Endothelial cell of umbilical vein (primary cell): ENCODE measurements at regions not wholly inside any gene's neighbourhood (a gene's known extent, or its start where the extent isn't known, plus 50 kb on each side); places are given as distances from the start of the nearest gene placed in this dataset.

ENCODE experiments used
- BruUV-seq: library from RNA; stranded (reverse); fragments of 400-500 nt; replicated peaks from 2 replicates; lab custom pipeline; 2021; lab: Mats Ljungman, UMichigan
- CTCF ChIA-PET: fragments of 300-600, 350-600 bp; sonication (Branson Sonifier 250); formaldehyde crosslinking; loops from one replicate; lab custom pipeline; 2021; ENCODE audit warnings: antibody characterized with exemption, inconsistent platforms; lab: Charles Lee
- POLR2A ChIA-PET: fragments of 300-600, 350-600 bp; sonication (Branson Sonifier 250); formaldehyde crosslinking; loops from one replicate; lab custom pipeline; 2021; ENCODE audit warnings: antibody characterized with exemption, inconsistent platforms; lab: Charles Lee
- DNase-seq: peaks from one replicate; pipeline ENCODE4 v3.0.0-alpha.2; 2011; ENCODE audit warnings: low read depth, low spot score
- FAIRE-seq: peaks from 2 replicates; lab custom pipeline; 2011; peaks lifted over from hg19 to GRCh38; lab: Jason Lieb, UNC
- H2AFZ ChIP-seq: 2 replicates; pipeline ENCODE4 v1.6.0; 2012; ENCODE audit warnings: low read depth, low read length, control low read depth, inconsistent platforms
- H3K27ac ChIP-seq: 2 replicates; pipeline ENCODE4 v1.5.1; 2011; ENCODE audit warnings: low read depth, mild to moderate bottlenecking, control low read depth, low read length, moderate library complexity; ENCODE audit not compliant: insufficient read depth
- H3K27me3 ChIP-seq, 2 experiments: 2 replicates each; pipeline versions ENCODE4 v1.6.0 to v1.6.1; 2011; ENCODE audit warnings: low read length in 2 of 2, mixed read lengths in 1 of 2; ENCODE audit not compliant: control insufficient read depth in 2 of 2, insufficient read depth in 2 of 2
- H3K36me3 ChIP-seq, 2 experiments: 2 replicates in 1 of 2; 3 replicates in 1 of 2; pipeline ENCODE4 v1.5.1; 2011; ENCODE audit warnings: low read length in 2 of 2, mild to moderate bottlenecking in 1 of 2, moderate library complexity in 1 of 2; ENCODE audit not compliant: control insufficient read depth in 2 of 2, insufficient read depth in 2 of 2; ENCODE audit errors: extremely low read depth in 1 of 2
- H3K4me1 ChIP-seq: 3 replicates; pipeline ENCODE4 v1.5.1; 2011; ENCODE audit warnings: mild to moderate bottlenecking, low read length; ENCODE audit not compliant: control insufficient read depth, insufficient read depth; ENCODE audit errors: extremely low read depth
- H3K4me2 ChIP-seq: 2 replicates; pipeline ENCODE4 v1.6.1; 2011; ENCODE audit warnings: low read length, control low read depth, mixed read lengths; ENCODE audit not compliant: insufficient read depth
- H3K4me3 ChIP-seq, 3 experiments: fragments of 200-600 bp in 1 of 3; sonication (generic), shearing (Covaris generic) in 1 of 3; replicated peaks in 1 of 3; 2 replicates each; pipeline ENCODE4 v1.5.1; 2011 to 2016; ENCODE audit warnings: control low read depth in 3 of 3, low read length in 3 of 3, mild to moderate bottlenecking in 2 of 3, inconsistent platforms in 1 of 3, low read depth in 1 of 3, moderate library complexity in 1 of 3; ENCODE audit not compliant: insufficient read depth in 1 of 3
- H3K79me2 ChIP-seq: 2 replicates; pipeline ENCODE4 v1.6.0; 2012; ENCODE audit warnings: low read length, inconsistent platforms; ENCODE audit not compliant: control insufficient read depth, insufficient read depth
- H3K9ac ChIP-seq: replicated peaks from 2 replicates; pipeline ENCODE3; 2011; ENCODE audit warnings: low read length, control low read depth; ENCODE audit not compliant: insufficient read depth; ENCODE audit errors: extremely low read depth
- H3K9me1 ChIP-seq: replicated peaks from 3 replicates; pipeline ENCODE4 v1.6.0; 2011; ENCODE audit warnings: mild to moderate bottlenecking, low read length; ENCODE audit not compliant: control insufficient read depth, insufficient read depth; ENCODE audit errors: extremely low read depth
- H3K9me3 ChIP-seq: replicated peaks from 2 replicates; pipeline ENCODE4 v1.5.1; 2012; ENCODE audit warnings: low read length, inconsistent platforms; ENCODE audit not compliant: control insufficient read depth, insufficient read depth
- H4K20me1 ChIP-seq: replicated peaks from 2 replicates; pipeline ENCODE3; 2011; ENCODE audit warnings: mild to moderate bottlenecking, low read length; ENCODE audit not compliant: control insufficient read depth, insufficient read depth; ENCODE audit errors: extremely low read depth
- CTCF ChIP-seq, 2 donors: IDR thresholded peaks; 1 replicate in 1 of 2; 2 replicates in 1 of 2; pipeline ENCODE4 v1.5.1; 2011; ENCODE audit warnings: low read length in 2 of 2, mild to moderate bottlenecking in 2 of 2, moderate library complexity in 2 of 2, control low read depth in 1 of 2, inconsistent platforms in 1 of 2, low read depth in 1 of 2; ENCODE audit not compliant: insufficient read depth in 1 of 2; ENCODE audit errors: extremely low read depth in 1 of 2
- FOS ChIP-seq: IDR thresholded peaks from 2 replicates; pipeline ENCODE4 v1.6.1; 2011; ENCODE audit warnings: mild to moderate bottlenecking, low read length, moderate library complexity, borderline replicate concordance; ENCODE audit not compliant: insufficient read depth
- MAX ChIP-seq: IDR thresholded peaks from 2 replicates; pipeline ENCODE4 v1.6.1; 2011; ENCODE audit not compliant: insufficient read depth, insufficient read length
- MYC ChIP-seq: IDR thresholded peaks from one replicate; pipeline ENCODE4 v1.6.1; 2011; ENCODE audit warnings: mild to moderate bottlenecking, low read depth, low read length
- dilution Hi-C: fragments of 300-500 bp; cut with MboI; formaldehyde crosslinking; loops from one replicate; pipeline ENCODE4 v1.15.0; 2019; ENCODE audit warnings: low sequenced_read_pairs; ENCODE audit not compliant: extremely low pct_ligation_motif_present
- intact Hi-C: fragments of 100-400 bp; cut with micrococcal nuclease; formaldehyde crosslinking; loops from one replicate; pipeline ENCODE4 v1.10.0; 2022

DNA sequence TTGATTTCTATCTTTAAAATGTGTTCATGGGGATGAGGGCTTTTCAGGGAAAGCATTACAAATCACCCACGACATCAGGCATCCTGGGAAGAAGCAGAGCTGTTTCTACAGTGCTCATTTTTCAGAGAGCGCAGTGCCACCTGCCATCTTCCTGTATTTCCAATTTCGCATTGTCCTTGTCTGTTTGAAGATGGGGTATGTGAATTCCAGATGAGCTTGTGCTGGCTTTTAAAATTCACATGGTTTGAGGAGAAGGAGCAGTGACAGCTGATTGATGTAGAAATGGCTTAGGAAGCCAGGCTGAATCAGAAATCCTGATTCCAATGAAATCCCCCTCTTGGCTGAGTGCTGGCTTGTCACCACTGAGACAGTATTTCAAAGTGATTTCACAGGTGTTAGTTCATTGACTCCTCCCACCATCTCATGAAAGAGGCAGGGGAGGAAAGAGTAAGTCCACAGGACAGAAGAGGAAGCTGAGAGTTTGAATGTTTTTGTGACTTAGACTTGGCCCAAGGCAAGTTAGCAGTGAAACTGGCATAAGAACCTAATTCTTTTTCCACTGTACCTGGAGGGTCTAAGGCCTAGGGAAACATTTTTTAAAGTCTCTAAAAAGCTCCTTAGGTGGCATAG is 344.6 kb upstream of the C11orf87 start:
- TF ChIP-seq MYC = no peak
- TF ChIP-seq CTCF (IDR thresholded peaks at IDR 0.05; ENCODE audit: extremely low read depth in 1 of 2, insufficient read depth in 1 of 2, low read depth in 1 of 2, low read length in 2 of 2) = no peak
- TF ChIP-seq MAX = no peak
- no peak for TF ChIP-seq FOS
- H3K9me3 ChIP-seq = no peaks in the 10 kb centered on the region
- FAIRE-seq (no peak), DNase-seq (no peak)
- H3K4me1 ChIP-seq = no peaks in the 10 kb centered on the region
- no peaks in the 10 kb centered on the region for H3K9me1 ChIP-seq
- no peak overlapping the region for H3K27ac ChIP-seq
- H3K27me3 ChIP-seq = peaks cover 2 to 8% of the 10 kb centered on the region in 2 experiments
- no peak overlapping the region for H2AFZ ChIP-seq
- no peaks in the 10 kb centered on the region for H4K20me1 ChIP-seq
- H3K79me2 ChIP-seq = no peaks in the 10 kb centered on the region
- H3K36me3 ChIP-seq = no peaks in the 10 kb centered on the region
- no TSS peak for BruUV-seq
- H3K4me3 ChIP-seq = no peak overlapping the region
- no peak overlapping the region for H3K9ac ChIP-seq
- intact Hi-C loops = no loop called here
- H3K4me2 ChIP-seq = no peak overlapping the region
- dilution Hi-C loops = no loop called here
- POLR2A ChIA-PET = no interaction called here
- CTCF ChIA-PET = interaction anchor here (1.0 kb wide), 1 partner anchor 10 kb away, joined by 4 read pairs; no protein-coding TSS in a partner anchor
